Uterus (tissue), 2 donors: ENCODE measurements at regions not wholly inside any gene's neighbourhood (a gene's known extent, or its start where the extent isn't known, plus 50 kb on each side); places are given as distances from the start of the nearest gene placed in this dataset.

ENCODE experiments used
- CTCF ChIP-seq, 4 experiments: fragments of 200-600 bp in 2 of 4; fragments of 450-650 bp in 2 of 4; sonication (generic) in 2 of 4; IDR thresholded peaks; one replicate each; pipeline ENCODE4 v1.5.1; 2016 to 2019; ENCODE audit warnings: antibody characterized with exemption in 4 of 4, mild to moderate bottlenecking in 2 of 4, moderate library complexity in 1 of 4
- POLR2A ChIP-seq, 2 donors: fragments of 450-650 bp; IDR thresholded peaks; one replicate each; pipeline ENCODE4 v1.6.1; 2016; ENCODE audit warnings: antibody characterized with exemption in 2 of 2, mild to moderate bottlenecking in 1 of 2, moderate library complexity in 1 of 2

- no peak for TF ChIP-seq CTCF (IDR thresholded peaks at IDR 0.05)
- no peak for TF ChIP-seq POLR2A (IDR thresholded peaks at IDR 0.05)
Observed at GRCh38 chr7:85489498-85489897, 302.6 kb upstream of the SEMA3D start.
